K562 (cell line): ENCODE measurements at regions not wholly inside any gene's neighbourhood (a gene's known extent, or its start where the extent isn't known, plus 50 kb on each side); places are given as distances from the start of the nearest gene placed in this dataset.

Source experiments
- ATAC-seq: fragments of 200-7000 bp; cut with Tn5 transposase; 3 replicates; pipeline ENCODE4 v1.9.1; 2020; ENCODE audit warnings: moderate library complexity
- BruUV-seq: library from RNA; stranded (reverse); fragments of 400-500 nt; replicated peaks from 2 replicates; lab custom pipeline; 2021; lab: Mats Ljungman, UMichigan
- CTCF ChIA-PET: fragments of 300-600 bp; formaldehyde crosslinking; extraction: SDS; loops from one replicate; lab custom pipeline; 2021; ENCODE audit warnings: low intra/inter-chr PET ratio; lab: Yijun Ruan, JAX
- POLR2A ChIA-PET: fragments of 300-600, 350-650 bp; sonication (Branson Sonifier 250); formaldehyde crosslinking; extraction: SDS; loops from one replicate; lab custom pipeline; 2021; ENCODE audit warnings: antibody characterized with exemption, inconsistent platforms; lab: Yijun Ruan, JAX
- DNase-seq, 4 experiments: peaks; one replicate each; pipeline versions ENCODE4 v3.0.0 to v3.0.0-alpha.2; 2011 to 2018; ENCODE audit warnings: low spot score in 3 of 4, mixed read lengths in 3 of 4; ENCODE audit errors: extremely low read depth in 1 of 4
- FAIRE-seq: peaks from 2 replicates; lab custom pipeline; 2011; peaks lifted over from hg19 to GRCh38; lab: Jason Lieb, UNC
- H2AFZ ChIP-seq: 2 replicates; pipeline ENCODE4 v1.6.0; 2011; ENCODE audit warnings: low read depth, low read length, control low read depth, inconsistent platforms
- H3K27ac ChIP-seq: fragments of 200-600 bp; 3 replicates; pipeline ENCODE4 v1.8.0; 2011; ENCODE audit warnings: low read depth, mild to moderate bottlenecking, control low read depth, inconsistent platforms, low read length, moderate library complexity, mixed read lengths; ENCODE audit errors: extremely low read depth
- H3K27me3 ChIP-seq, 2 experiments: fragments of 300-600 bp in 1 of 2; 2 replicates in 1 of 2; 3 replicates in 1 of 2; pipeline versions ENCODE4 v1.6.0 to v1.8.0; 2011; ENCODE audit warnings: inconsistent platforms in 2 of 2, low read length in 2 of 2, mild to moderate bottlenecking in 1 of 2, mixed read lengths in 1 of 2, moderate library complexity in 1 of 2; ENCODE audit not compliant: control insufficient read depth in 2 of 2, insufficient read depth in 2 of 2
- H3K36me3 ChIP-seq: fragments of 300-600 bp; 3 replicates; pipeline ENCODE4 v1.8.0; 2011; ENCODE audit warnings: mild to moderate bottlenecking, low read length, inconsistent platforms; ENCODE audit not compliant: control insufficient read depth, insufficient read depth
- H3K4me1 ChIP-seq, 2 experiments: fragments of 200-600 bp in 1 of 2; replicated peaks in 1 of 2; 2 replicates in 1 of 2; 3 replicates in 1 of 2; pipeline versions ENCODE4 v1.5.1 to v1.8.0; 2011; ENCODE audit warnings: inconsistent platforms in 2 of 2, low read length in 2 of 2, mild to moderate bottlenecking in 1 of 2, mixed read lengths in 1 of 2, moderate library complexity in 1 of 2; ENCODE audit not compliant: control insufficient read depth in 2 of 2, insufficient read depth in 2 of 2
- H3K4me2 ChIP-seq: 2 replicates; pipeline ENCODE4 v1.6.1; 2011; ENCODE audit warnings: low read length, control low read depth, inconsistent platforms, mixed read lengths; ENCODE audit not compliant: insufficient read depth
- H3K4me3 ChIP-seq: fragments of 200-600 bp; sonication (generic), shearing (Covaris generic); 2 replicates; pipeline ENCODE4 v1.5.1; 2016; ENCODE audit warnings: control low read depth, inconsistent platforms
- H3K79me2 ChIP-seq: fragments of 200-600 bp; 3 replicates; pipeline ENCODE4 v1.8.0; 2011; ENCODE audit warnings: low read length, inconsistent platforms; ENCODE audit not compliant: control insufficient read depth, insufficient read depth
- H3K9ac ChIP-seq, 2 experiments: 2 replicates each; pipeline versions ENCODE4 v1.6.0 to v1.6.1; 2011; ENCODE audit warnings: low read depth in 2 of 2, low read length in 2 of 2, control low read depth in 1 of 2, inconsistent platforms in 1 of 2, mild to moderate bottlenecking in 1 of 2, mixed read lengths in 1 of 2; ENCODE audit not compliant: insufficient read depth in 1 of 2
- H3K9me1 ChIP-seq: one replicate; pipeline ENCODE4 v1.6.0; 2011; ENCODE audit warnings: inconsistent platforms, mild to moderate bottlenecking, low read length, moderate library complexity; ENCODE audit not compliant: control insufficient read depth, insufficient read depth
- H3K9me3 ChIP-seq: replicated peaks from 2 replicates; pipeline ENCODE4 v1.5.1; 2011; ENCODE audit warnings: low read depth, low read length, inconsistent platforms; ENCODE audit not compliant: control insufficient read depth, insufficient read depth
- H4K20me1 ChIP-seq: replicated peaks from 2 replicates; pipeline ENCODE4 v1.6.1; 2011; ENCODE audit warnings: low read length, inconsistent platforms, mixed read lengths; ENCODE audit not compliant: control insufficient read depth, insufficient read depth
- CBX2 ChIP-seq: fragments of 200-600 bp; sonication (generic); IDR thresholded peaks from one replicate; pipeline ENCODE4 v1.6.1; 2012; ENCODE audit warnings: mild to moderate bottlenecking, low read length, inconsistent platforms; ENCODE audit not compliant: insufficient read depth, poor library complexity, severe bottlenecking
- CBX8 ChIP-seq: fragments of 200-600 bp; sonication (generic); IDR thresholded peaks from 2 replicates; pipeline ENCODE4 v1.6.1; 2012; ENCODE audit warnings: borderline replicate concordance, mixed run types, low read depth, mild to moderate bottlenecking, moderate library complexity, mixed read lengths, low read length, control low read depth, inconsistent platforms; ENCODE audit not compliant: poor library complexity, severe bottlenecking; ENCODE audit errors: extremely low read depth
- ETS2 ChIP-seq: IDR thresholded peaks from 2 replicates; pipeline ENCODE4 v1.6.1; 2016; ENCODE audit warnings: borderline replicate concordance, missing genetic modification characterization, mild to moderate bottlenecking, moderate library complexity, missing compliant biosample characterization; ENCODE audit not compliant: poor library complexity, severe bottlenecking
- EZH2 ChIP-seq: IDR thresholded peaks from 2 replicates; pipeline ENCODE4 v1.6.1; 2012; ENCODE audit warnings: low read depth, mild to moderate bottlenecking, inconsistent platforms, low read length, borderline replicate concordance
- WGBS: fragments of 100-300 bp; shearing (Covaris generic); methylation state at CpG from one replicate; pipeline ENCODE4 v1.1.6; 2016; ENCODE audit warnings: low coverage, mixed read lengths; ENCODE audit not compliant: insufficient coverage; ENCODE audit errors: missing lambda C conversion rate; 5-methylcytosine and 5-hydroxymethylcytosine counted together
- in situ Hi-C: fragments of 300-500 bp; cut with MboI; formaldehyde crosslinking; loops from 4 replicates; pipeline ENCODE4 v1.15.0; 2018; ENCODE audit warnings: inconsistent platforms, mixed read lengths
- intact Hi-C: fragments of 100-400 bp; cut with micrococcal nuclease; formaldehyde crosslinking; loops from 2 replicates; pipeline ENCODE4 v1.14.2; 2022

DNA sequence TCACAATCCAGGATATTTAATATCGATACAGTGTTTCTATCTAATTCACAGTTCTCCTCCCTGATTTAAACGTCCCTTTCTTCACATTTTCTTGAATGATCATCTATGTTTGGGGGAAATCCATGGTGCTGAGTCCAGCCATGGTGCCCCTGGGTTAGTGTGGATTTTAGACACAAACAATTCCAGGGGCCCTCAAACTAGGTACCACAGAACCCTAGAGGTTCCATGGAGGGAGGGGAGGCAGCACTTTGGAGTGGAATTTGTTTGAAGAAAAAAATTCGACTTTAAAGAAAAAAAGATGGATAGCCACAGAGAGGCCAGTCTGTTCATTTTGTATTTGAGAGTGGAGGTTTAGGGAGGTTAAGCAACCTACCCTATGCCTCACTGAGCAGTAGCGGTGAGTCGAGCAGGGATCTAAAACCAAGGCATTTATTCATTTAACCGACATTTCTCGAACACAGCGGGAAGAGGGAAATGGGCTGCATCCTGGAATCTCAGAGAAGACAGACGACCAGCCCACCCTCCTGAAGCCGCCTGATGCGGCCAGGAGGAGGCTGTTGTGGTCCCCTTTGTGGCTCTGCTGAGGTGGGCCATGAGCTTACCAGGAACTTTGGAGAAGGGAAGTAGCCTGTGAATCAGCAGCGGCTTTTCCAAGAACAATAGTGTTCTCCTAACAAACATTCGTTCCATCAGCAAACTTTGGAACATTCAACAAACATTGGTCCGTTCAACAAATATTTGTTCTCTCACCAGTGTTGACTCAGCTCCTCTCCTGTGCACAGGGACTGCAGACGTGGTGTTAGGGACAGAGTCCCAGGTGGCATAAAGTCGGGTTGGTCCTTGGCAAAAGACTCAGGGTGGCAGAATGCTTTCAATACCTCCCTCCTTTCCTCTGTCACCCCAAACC lies 103.5 kb upstream of the ZBTB40 start:
- POLR2A ChIA-PET = interaction anchor here (0.6 to 0.7 kb wide), 2 partner anchors 16 to 282 kb away, joined by 3 read pairs; no protein-coding TSS in a partner anchor
- no peak overlapping the region for H3K27ac ChIP-seq
- H4K20me1 ChIP-seq = peaks cover 24% of the 10 kb centered on the region
- FAIRE-seq (no peak), ATAC-seq (no peak), DNase-seq (no peak)
- no peaks in the 10 kb centered on the region; a peak in 1 of 5 replicates for H3K4me1 ChIP-seq
- peaks cover 69 to 81% of the 10 kb centered on the region in 2 experiments for H3K27me3 ChIP-seq
- intact Hi-C loops (no loop called here), in situ Hi-C loops (no loop called here)
- CTCF ChIA-PET = no interaction called here
- H3K9me3 ChIP-seq = no peaks in the 10 kb centered on the region; the same call in 1 of the 2 replicates
- no peaks in the 10 kb centered on the region for H3K9me1 ChIP-seq
- H3K36me3 ChIP-seq = no peaks in the 10 kb centered on the region
- WGBS = 3% methylated on average over 16 of the region's 16 CpGs
- no peak overlapping the region for H2AFZ ChIP-seq
- no peak overlapping the region for H3K4me2 ChIP-seq
- H3K4me3 ChIP-seq = no peak overlapping the region
- H3K79me2 ChIP-seq = no peaks in the 10 kb centered on the region
- H3K9ac ChIP-seq = no peak overlapping the region
- BruUV-seq = no TSS peak
- TF ChIP-seq EZH2 (peak; percentile 93; the same call in 1 of the 2 replicates), ETS2 (tag) (no peak), CBX2 (peak; percentile 94), CBX8 (peak; percentile 58)
